HG02943 (cell line): ENCODE measurements at regions not wholly inside any gene's neighbourhood (a gene's known extent, or its start where the extent isn't known, plus 50 kb on each side); places are given as distances from the start of the nearest gene placed in this dataset.
"Not testable (repeated sequence)": the region's sequence is repeated elsewhere in the genome, so short reads cannot be mapped to it uniquely, and the experiment has no call there.

ENCODE experiments used
- ATAC-seq: cut with Tn5 transposase; IDR thresholded peaks from one replicate; pipeline ENCODE4 v1.9.1; 2021; ENCODE audit warnings: mild to moderate bottlenecking, low read depth, moderate library complexity; ENCODE audit not compliant: unreplicated experiment

DNA sequence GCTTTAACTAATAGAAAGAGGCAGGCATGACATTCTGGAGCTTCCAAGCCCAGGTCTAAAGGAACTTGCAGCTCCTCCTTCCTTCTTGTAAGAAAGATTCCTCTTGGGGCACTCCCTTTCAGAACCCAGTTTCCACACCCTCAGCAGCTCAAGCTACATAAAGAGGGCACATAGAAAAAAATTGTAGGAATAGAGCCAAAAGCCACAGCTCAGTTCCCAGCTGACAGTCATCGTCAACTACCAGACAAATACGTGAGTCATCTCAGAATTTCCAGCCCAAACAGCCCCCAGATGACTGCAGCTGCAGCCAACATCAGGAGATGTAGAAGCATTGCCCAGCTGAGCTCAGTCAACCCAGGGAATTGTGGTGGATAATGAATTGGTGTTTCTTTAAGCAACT is 349.8 kb upstream of the ARID1B start:
- ATAC-seq, result no peak

DNA sequence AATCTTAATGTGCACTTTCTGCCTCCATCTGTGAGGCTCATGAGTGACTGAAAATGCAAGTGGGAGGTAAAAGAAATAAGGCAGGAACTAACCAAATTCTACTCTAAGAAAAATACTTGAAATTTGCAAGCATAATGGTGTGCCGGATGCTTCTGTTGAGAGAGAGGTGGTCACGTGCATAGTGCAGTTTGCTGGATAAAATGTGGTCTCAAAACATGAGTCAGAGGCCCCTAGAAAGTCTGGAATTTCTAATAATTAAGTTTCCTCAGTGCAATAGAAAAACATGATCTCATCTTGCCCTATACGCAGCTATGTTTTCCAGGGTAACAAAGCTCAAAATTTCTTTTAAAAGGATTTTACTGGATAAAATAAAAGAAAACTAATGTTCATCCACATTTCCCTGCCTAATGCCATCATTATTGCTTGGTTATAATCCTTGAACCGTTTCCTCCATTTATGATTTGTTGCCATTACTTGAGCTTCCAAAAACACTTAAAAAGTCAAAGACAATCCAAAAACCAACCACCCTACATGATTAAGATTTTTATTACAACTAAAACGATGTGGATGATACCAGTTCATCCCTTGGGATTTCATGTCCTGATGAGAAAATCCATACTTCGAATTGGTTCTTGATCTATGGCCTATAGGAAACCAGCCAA is 351.7 kb upstream of the ARID1B start:
- no peak for ATAC-seq

- no peak for ATAC-seq
Measured at GRCh38 chr6:156423829-156424228, 353.3 kb upstream of the ARID1B start.

DNA sequence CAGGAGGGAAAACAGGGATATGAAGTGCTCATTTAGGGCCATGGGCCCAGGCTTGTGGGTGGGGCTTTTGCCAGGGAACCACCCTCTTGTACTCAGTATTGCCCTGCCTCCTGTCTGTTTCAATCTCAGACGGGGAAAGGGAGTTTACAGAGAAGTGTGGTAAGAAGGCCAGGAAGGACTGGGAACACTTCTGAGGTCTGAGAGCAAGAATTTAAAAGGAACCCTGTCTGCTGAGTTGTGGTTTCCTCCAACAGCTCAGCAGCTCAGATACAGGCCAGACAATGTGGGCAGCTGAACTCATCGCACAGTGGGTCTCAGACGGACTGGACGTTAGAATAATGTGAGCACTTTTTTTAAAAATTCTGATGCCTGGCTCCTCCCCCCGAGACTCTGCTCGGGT is 354.1 kb upstream of the ARID1B start:
- ATAC-seq, result no peak

GRCh38 chr6:156421933-156422332 is 355.2 kb upstream of the ARID1B start:
- ATAC-seq, result no peak

DNA sequence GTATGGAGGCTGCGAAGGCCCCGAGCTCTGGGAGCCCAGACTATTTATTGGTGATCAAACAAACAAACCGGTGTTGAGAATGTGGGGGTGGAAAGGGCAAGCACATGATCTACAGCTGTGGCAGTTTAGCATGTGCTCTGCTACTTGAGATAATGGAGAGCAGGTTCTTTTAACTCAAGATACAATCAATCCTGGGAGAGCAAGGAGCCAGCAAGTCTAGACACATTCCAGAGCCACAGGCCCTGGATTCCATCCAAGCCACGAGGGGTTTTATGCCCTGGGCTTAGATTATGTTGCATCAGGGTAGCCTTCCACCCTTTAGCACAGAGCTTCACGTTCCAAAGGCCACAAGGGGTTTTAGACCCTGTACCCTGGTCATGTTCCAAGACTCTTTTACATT is 355.9 kb upstream of the ARID1B start:
- ATAC-seq, result not testable (repeated sequence)

DNA sequence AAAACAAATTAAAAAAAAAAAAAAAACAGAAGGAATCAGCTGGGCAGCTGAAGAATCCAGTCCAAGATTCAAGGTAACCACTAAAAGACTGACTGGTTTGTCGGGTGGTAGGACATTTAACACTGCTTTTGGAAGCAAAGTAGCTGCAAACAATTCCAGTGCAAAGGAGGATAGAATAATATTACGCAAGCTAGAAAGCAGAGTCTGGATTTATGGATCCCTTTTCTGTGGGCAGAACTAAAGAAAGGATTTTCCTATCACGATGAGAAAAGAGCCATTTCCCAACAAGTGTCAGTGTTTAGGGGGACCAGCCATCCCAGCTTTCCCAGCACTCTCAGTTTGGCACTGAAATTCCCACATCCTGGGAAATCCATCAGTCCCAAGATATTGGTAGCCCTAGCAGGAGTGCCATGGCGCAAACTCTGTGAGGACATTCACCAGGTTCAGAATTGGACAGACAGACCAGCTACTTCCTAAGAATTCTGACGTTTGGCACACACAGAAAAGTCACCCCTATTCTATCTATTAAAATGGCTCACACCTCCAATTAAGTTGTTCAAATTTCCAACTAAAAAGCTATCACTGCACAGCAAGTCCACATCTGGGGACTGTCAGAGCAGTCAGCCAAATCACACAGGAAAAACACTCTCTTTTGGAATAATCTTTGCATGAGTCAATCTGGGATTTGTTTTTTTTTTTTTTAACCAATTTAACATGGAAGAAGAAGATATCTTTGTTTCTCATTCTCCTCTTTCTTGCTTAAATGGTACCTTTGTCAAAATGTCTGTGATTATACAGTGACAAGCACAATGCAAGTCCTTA is 356.8 kb upstream of the ARID1B start:
- ATAC-seq, result no peak

GRCh38 chr6:156419594-156419993 is 357.6 kb upstream of the ARID1B start:
- no peak for ATAC-seq

GRCh38 chr6:156418253-156418652 is 358.9 kb upstream of the ARID1B start:
- no peak for ATAC-seq

DNA sequence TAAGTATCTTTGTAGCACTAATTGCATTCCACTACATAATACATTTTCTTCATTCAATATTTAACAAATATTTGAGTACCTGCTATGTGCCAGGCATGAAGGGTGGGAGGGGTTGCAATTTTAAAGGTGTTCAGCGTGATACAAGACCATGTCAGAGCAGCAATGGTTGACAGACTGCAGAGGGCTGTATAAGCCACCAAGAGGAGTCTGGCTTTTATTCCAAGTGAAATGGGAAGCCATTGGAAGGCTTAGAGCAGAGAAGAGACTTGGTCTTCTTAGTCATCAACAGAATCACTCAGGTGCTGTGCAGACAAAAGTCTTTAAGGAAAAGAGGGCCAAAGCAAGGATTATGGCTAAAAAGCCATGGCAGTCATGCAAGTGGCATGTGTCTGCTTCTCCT is 360.8 kb upstream of the ARID1B start:
- ATAC-seq, result no peak

DNA sequence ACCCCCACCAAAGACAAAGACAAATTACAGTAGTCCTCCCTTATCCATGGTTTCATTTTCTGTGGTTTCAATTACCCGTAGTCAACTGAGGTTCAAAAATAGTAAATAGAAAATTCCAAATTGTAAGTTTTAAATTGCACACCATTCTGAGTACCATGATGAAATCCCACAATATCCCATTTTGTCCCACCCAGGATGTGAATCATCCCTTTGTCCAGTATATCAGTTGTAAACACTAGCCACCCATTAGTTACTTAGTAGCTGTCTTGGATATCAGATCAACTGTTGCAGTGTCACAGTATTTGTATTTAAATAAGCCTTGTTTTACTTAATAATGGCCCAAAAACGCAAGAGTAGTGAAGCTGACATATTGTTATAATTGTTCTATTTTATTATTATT is 364.0 kb upstream of the ARID1B start:
- no peak for ATAC-seq

DNA sequence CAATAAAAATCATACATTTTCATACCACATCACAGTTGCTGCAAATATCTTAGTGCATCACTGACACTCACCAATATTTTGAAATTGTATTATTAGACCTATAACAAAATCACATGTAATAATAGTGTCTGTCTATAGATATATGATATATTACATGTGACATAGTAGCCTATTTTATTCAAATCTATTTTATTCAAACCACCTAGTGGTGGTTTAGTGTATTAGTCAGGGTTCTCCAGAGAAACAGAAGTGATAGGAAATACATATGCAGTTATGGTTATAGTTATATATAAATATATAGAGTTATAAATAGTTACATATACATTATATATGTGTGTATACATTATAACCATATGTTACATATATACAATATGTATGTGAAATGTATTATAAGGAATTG is 366.5 kb upstream of the ARID1B start:
- no peak for ATAC-seq

GRCh38 chr6:156408655-156409054 is 368.5 kb upstream of the ARID1B start:
- no peak for ATAC-seq

DNA sequence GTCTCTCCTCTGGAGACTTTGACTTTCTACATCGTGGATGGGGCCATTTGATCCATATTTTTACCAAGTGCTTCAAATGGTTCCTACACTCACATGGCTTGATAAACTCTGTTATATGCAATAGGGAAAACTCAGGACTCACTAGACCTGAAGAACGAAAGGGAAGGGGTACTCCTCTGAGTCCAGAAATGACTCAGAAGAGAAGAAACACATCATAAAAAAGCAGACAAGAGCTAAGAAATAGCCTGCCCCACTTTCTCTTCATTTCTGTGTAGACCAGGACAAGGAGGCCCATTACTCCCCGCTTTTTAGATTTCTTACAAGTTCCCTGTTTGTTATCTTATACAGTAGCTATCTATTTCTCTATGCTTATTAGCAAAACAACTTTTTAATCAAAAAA is 369.8 kb upstream of the ARID1B start:
- ATAC-seq, result no peak

- no peak for ATAC-seq
Measured at GRCh38 chr6:156406688-156407087, 370.5 kb upstream of the ARID1B start.

DNA sequence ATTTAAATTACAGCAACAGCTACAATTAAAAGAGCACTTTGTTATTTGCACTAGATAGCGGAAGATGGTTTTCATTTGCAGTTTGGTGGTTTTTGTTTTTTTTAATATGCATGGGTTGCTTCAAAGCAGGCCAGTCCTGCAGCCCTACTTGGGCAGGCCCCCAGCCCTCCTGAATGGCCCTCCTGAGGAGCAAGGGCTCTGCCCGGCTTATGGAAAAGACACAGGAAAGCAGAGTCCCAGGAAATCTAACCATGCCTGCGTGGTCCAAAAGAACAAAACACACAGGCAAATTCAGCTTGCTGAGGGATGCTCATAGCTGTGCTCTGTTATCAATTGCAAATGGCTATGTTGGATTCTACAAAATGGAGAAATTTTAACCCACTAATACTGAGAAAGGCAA is 371.1 kb upstream of the ARID1B start:
- no peak for ATAC-seq

GRCh38 chr6:156402628-156403027 is 374.6 kb upstream of the ARID1B start:
- no peak for ATAC-seq

DNA sequence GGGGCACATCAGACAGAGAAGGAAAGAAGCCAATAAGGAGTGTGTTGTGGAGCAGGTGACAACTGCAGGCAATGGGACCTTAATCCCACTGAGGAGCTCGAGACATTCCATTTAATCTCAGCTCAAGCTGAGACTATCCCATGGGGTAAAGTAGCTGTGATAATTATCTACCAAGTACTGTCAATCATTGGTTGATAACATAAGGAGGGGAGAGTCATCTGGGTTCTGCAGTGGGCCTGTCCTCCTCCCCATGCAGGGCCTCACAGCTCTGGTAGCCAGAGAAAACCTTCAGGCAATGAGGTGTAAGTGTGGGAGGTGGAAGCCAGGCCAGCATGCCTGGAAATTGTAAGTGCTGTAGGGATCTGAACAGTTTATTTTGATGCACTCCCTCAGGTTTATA is 375.0 kb upstream of the ARID1B start:
- ATAC-seq, result no peak

GRCh38 chr6:156400487-156400886 is 376.7 kb upstream of the ARID1B start:
- no peak for ATAC-seq

DNA sequence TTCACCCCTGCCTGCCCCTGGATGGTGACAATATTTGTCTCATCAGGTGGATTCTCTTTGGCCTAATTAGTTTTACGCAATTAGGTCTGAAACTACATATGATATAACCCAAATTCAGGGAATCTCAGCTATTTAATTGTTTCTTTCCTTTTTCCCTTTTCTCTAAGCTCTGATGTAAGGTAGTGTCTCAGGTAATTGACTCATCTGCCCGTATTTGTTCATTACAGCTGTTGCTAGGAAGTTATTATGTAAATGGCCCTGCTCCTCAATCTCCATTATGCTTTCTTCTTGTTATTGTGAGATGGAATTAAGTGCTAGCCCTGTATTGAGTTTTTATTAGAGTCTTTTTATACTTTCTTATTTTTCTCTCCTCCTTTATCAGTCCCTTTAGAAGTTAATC is 378.2 kb upstream of the ARID1B start:
- ATAC-seq, result no peak

GRCh38 chr6:156398371-156398770 is 378.8 kb upstream of the ARID1B start:
- ATAC-seq, result no peak

- no peak for ATAC-seq
Measured at GRCh38 chr6:156396791-156397418, 380.3 kb upstream of the ARID1B start.
